ENCODE measurements at regions not wholly inside any gene's neighbourhood (a gene's known extent, or its start where the extent isn't known, plus 50 kb on each side); places are given as distances from the start of the nearest gene placed in this dataset.

- Mint-ChIP-seq H3K4me1 (ENCODE audit: low read depth) (no peaks in the 10 kb centered on the region), H3K9me3 (peaks cover 1% of the 10 kb centered on the region), H3K36me3 (ENCODE audit: low read depth) (no peaks in the 10 kb centered on the region), H3K27ac (no peak overlapping the region), H3K4me3 (no peak overlapping the region), H3K27me3 (ENCODE audit: low read depth) (no peaks in the 10 kb centered on the region)
- no peak for DNase-seq
- intact Hi-C loops (cut with micrococcal nuclease): no loop called here
- CTCF ChIA-PET: no interaction called here
Measured at GRCh38 chr14:85420707-85421106, 109.2 kb upstream of the FLRT2 start.

- Mint-ChIP-seq H3K27me3 (ENCODE audit: low read depth) (no peaks in the 10 kb centered on the region), H3K4me3 (no peak overlapping the region), H3K36me3 (ENCODE audit: low read depth) (no peaks in the 10 kb centered on the region), H3K27ac (no peak overlapping the region), H3K9me3 (peaks cover 1% of the 10 kb centered on the region), H3K4me1 (ENCODE audit: low read depth) (no peaks in the 10 kb centered on the region)
- DNase-seq: no peak
- intact Hi-C loops (cut with micrococcal nuclease): no loop called here
- CTCF ChIA-PET: no interaction called here
Measured at GRCh38 chr14:85421186-85421877, 108.6 kb upstream of the FLRT2 start.

- H3K4me1 Mint-ChIP-seq (ENCODE audit: low read depth): no peaks in the 10 kb centered on the region
- H3K27ac Mint-ChIP-seq: no peak overlapping the region
- peaks cover 1% of the 10 kb centered on the region for H3K9me3 Mint-ChIP-seq
- H3K27me3 Mint-ChIP-seq (ENCODE audit: low read depth): no peaks in the 10 kb centered on the region
- H3K36me3 Mint-ChIP-seq (ENCODE audit: low read depth): no peaks in the 10 kb centered on the region
- CTCF ChIA-PET: no interaction called here
- DNase-seq: no peak
- H3K4me3 Mint-ChIP-seq: no peak overlapping the region
- intact Hi-C loops (cut with micrococcal nuclease): no loop called here
Measured at GRCh38 chr14:85423889-85424288, 106.1 kb upstream of the FLRT2 start.

- Mint-ChIP-seq H3K27me3 (ENCODE audit: low read depth) (no peaks in the 10 kb centered on the region), H3K36me3 (ENCODE audit: low read depth) (no peaks in the 10 kb centered on the region), H3K4me1 (ENCODE audit: low read depth) (no peaks in the 10 kb centered on the region), H3K9me3 (peaks cover 7% of the 10 kb centered on the region), H3K27ac (no peak overlapping the region), H3K4me3 (no peak overlapping the region)
- intact Hi-C loops (cut with micrococcal nuclease): no loop called here
- CTCF ChIA-PET: no interaction called here
- no peak for DNase-seq
Measured at GRCh38 chr14:85425507-85425906, 104.4 kb upstream of the FLRT2 start.

- Mint-ChIP-seq H3K27me3 (ENCODE audit: low read depth) (no peaks in the 10 kb centered on the region), H3K4me1 (ENCODE audit: low read depth) (no peaks in the 10 kb centered on the region), H3K36me3 (ENCODE audit: low read depth) (no peaks in the 10 kb centered on the region), H3K4me3 (no peak overlapping the region), H3K27ac (no peak overlapping the region), H3K9me3 (peaks cover 7% of the 10 kb centered on the region)
- intact Hi-C loops (cut with micrococcal nuclease): no loop called here
- DNase-seq: no peak
- CTCF ChIA-PET: interaction anchor here (0.8 kb wide), 1 partner anchor 963 kb away, joined by 3 read pairs; no protein-coding TSS in a partner anchor
Measured at GRCh38 chr14:85426068-85426935, 103.6 kb upstream of the FLRT2 start.

GRCh38 chr14:85428926-85429325 lies 101.0 kb upstream of the FLRT2 start:
- intact Hi-C loops (cut with micrococcal nuclease): no loop called here
- Mint-ChIP-seq H3K36me3 (ENCODE audit: low read depth) (no peaks in the 10 kb centered on the region), H3K4me1 (ENCODE audit: low read depth) (no peaks in the 10 kb centered on the region), H3K4me3 (no peak overlapping the region), H3K27ac (no peak overlapping the region), H3K27me3 (ENCODE audit: low read depth) (no peaks in the 10 kb centered on the region), H3K9me3 (peaks cover 10% of the 10 kb centered on the region)
- CTCF ChIA-PET: no interaction called here
- DNase-seq: no peak

GRCh38 chr14:85437148-85437547 lies 92.8 kb upstream of the FLRT2 start:
- no peaks in the 10 kb centered on the region for H3K4me1 Mint-ChIP-seq (ENCODE audit: low read depth)
- intact Hi-C loops (cut with micrococcal nuclease): no loop called here
- CTCF ChIA-PET: no interaction called here
- no peaks in the 10 kb centered on the region for H3K36me3 Mint-ChIP-seq (ENCODE audit: low read depth)
- H3K27ac Mint-ChIP-seq: no peak overlapping the region
- no peak for DNase-seq
- no peak overlapping the region for H3K4me3 Mint-ChIP-seq
- H3K27me3 Mint-ChIP-seq (ENCODE audit: low read depth): no peaks in the 10 kb centered on the region
- H3K9me3 Mint-ChIP-seq: peaks cover 2% of the 10 kb centered on the region

GRCh38 chr14:85438001-85438400 lies 91.9 kb upstream of the FLRT2 start:
- CTCF ChIA-PET: no interaction called here
- Mint-ChIP-seq H3K9me3 (peaks cover under 1% of the 10 kb centered on the region), H3K27ac (no peak overlapping the region), H3K36me3 (ENCODE audit: low read depth) (no peaks in the 10 kb centered on the region), H3K4me1 (ENCODE audit: low read depth) (no peaks in the 10 kb centered on the region), H3K27me3 (ENCODE audit: low read depth) (no peaks in the 10 kb centered on the region), H3K4me3 (no peak overlapping the region)
- intact Hi-C loops (cut with micrococcal nuclease): no loop called here
- no peak for DNase-seq

GRCh38 chr14:85438481-85438942 lies 91.4 kb upstream of the FLRT2 start:
- no peaks in the 10 kb centered on the region for H3K9me3 Mint-ChIP-seq
- intact Hi-C loops (cut with micrococcal nuclease): no loop called here
- no peak overlapping the region for H3K27ac Mint-ChIP-seq
- H3K36me3 Mint-ChIP-seq (ENCODE audit: low read depth): no peaks in the 10 kb centered on the region
- H3K27me3 Mint-ChIP-seq (ENCODE audit: low read depth): no peaks in the 10 kb centered on the region
- no peaks in the 10 kb centered on the region for H3K4me1 Mint-ChIP-seq (ENCODE audit: low read depth)
- CTCF ChIA-PET: no interaction called here
- H3K4me3 Mint-ChIP-seq: no peak overlapping the region
- DNase-seq: no peak

GRCh38 chr14:85439696-85440328 lies 90.1 kb upstream of the FLRT2 start:
- DNase-seq: no peak
- Mint-ChIP-seq H3K27ac (no peak overlapping the region), H3K36me3 (ENCODE audit: low read depth) (no peaks in the 10 kb centered on the region), H3K4me3 (no peak overlapping the region), H3K27me3 (ENCODE audit: low read depth) (no peaks in the 10 kb centered on the region), H3K4me1 (ENCODE audit: low read depth) (no peaks in the 10 kb centered on the region), H3K9me3 (no peaks in the 10 kb centered on the region)
- intact Hi-C loops (cut with micrococcal nuclease): no loop called here
- CTCF ChIA-PET: no interaction called here

- H3K4me1 Mint-ChIP-seq (ENCODE audit: low read depth): no peaks in the 10 kb centered on the region
Measured at GRCh38 chr14:85441909-85442643, 87.9 kb upstream of the FLRT2 start.

GRCh38 chr14:85442996-85443395 lies 86.9 kb upstream of the FLRT2 start:
- no peak overlapping the region for H3K4me3 Mint-ChIP-seq
- CTCF ChIA-PET: no interaction called here
- H3K4me1 Mint-ChIP-seq (ENCODE audit: low read depth): no peaks in the 10 kb centered on the region
- DNase-seq: no peak
- H3K36me3 Mint-ChIP-seq (ENCODE audit: low read depth): no peaks in the 10 kb centered on the region
- no peaks in the 10 kb centered on the region for H3K9me3 Mint-ChIP-seq
- H3K27ac Mint-ChIP-seq: no peak overlapping the region
- no peaks in the 10 kb centered on the region for H3K27me3 Mint-ChIP-seq (ENCODE audit: low read depth)
- intact Hi-C loops (cut with micrococcal nuclease): no loop called here

More at GRCh38 chr14:85441909-85442643, 87.9 kb upstream of the FLRT2 start:
- no peak overlapping the region for H3K4me3 Mint-ChIP-seq
- intact Hi-C loops (cut with micrococcal nuclease): no loop called here
- no peaks in the 10 kb centered on the region for H3K27me3 Mint-ChIP-seq (ENCODE audit: low read depth)
- H3K36me3 Mint-ChIP-seq (ENCODE audit: low read depth): no peaks in the 10 kb centered on the region
- H3K27ac Mint-ChIP-seq: no peak overlapping the region
- no peaks in the 10 kb centered on the region for H3K9me3 Mint-ChIP-seq
- DNase-seq: no peak
- CTCF ChIA-PET: no interaction called here

Data from activated naive CD4-positive, alpha-beta T cell treated with anti-CD3 and anti-CD28 coated beads for 36 hours (primary cell).